ENCODE measurements at regions not wholly inside any gene's neighbourhood (a gene's known extent, or its start where the extent isn't known, plus 50 kb on each side); places are given as distances from the start of the nearest gene placed in this dataset.

- Histone ChIP-seq H2BK12ac (ENCODE audit: low read depth, low read length) (peak overlapping the region; percentile 77; the same call in 1 of the 2 replicates), H3K14ac (ENCODE audit: insufficient read length) (no peak overlapping the region), H3K36me3 (ENCODE audit: control insufficient read depth in 2 of 4, insufficient read depth in 4 of 4, low read length in 3 of 4) (no peaks in the 10 kb centered on the region), H3K4me3 (ENCODE audit: extremely low read depth in 1 of 4, insufficient read depth in 2 of 4, low read depth in 3 of 4, low read length in 4 of 4) (no peak overlapping the region), H3K23me2 (ENCODE audit: low read depth, low read length) (no peaks in the 10 kb centered on the region), H2BK120ac (replicated peaks; ENCODE audit: low read depth, low read length) (peak overlapping the region; percentile 24), H3K9me3 (ENCODE audit: insufficient read depth in 2 of 2, low read depth in 1 of 2, low read length in 1 of 2) (no peaks in the 10 kb centered on the region), H3K79me1 (ENCODE audit: low read depth, low read length) (no peaks in the 10 kb centered on the region), H3K79me2 (ENCODE audit: control insufficient read depth in 1 of 2, insufficient read depth in 2 of 2, low read length in 2 of 2) (no peaks in the 10 kb centered on the region), H4K8ac (ENCODE audit: extremely low read depth, insufficient read depth, low read length) (no peak overlapping the region), H3K27me3 (replicated peaks in 1 of 4; ENCODE audit: control insufficient read depth in 3 of 4, extremely low read depth in 1 of 4, insufficient read depth in 3 of 4, low read length in 3 of 4) (no peaks in the 10 kb centered on the region), H3K9ac (replicated peaks in 1 of 4; ENCODE audit: extremely low read depth in 1 of 4, low read depth in 3 of 4, low read length in 3 of 4) (no peak overlapping the region), H4K20me1 (replicated peaks in 1 of 2; ENCODE audit: control insufficient read depth in 1 of 2, insufficient read depth in 2 of 2, low read length in 2 of 2) (no peaks in the 10 kb centered on the region), H4K91ac (replicated peaks; ENCODE audit: insufficient read length, low read length) (peak overlapping the region; percentile 42), H3K23ac (ENCODE audit: insufficient read length) (no peak overlapping the region), H2BK15ac (ENCODE audit: low read length) (peak overlapping the region; percentile 48; the same call in 1 of the 2 replicates), H4K5ac (ENCODE audit: insufficient read length, low read depth, low read length) (no peak overlapping the region), H3K4ac (replicated peaks; ENCODE audit: insufficient read length, low read depth, low read length) (peak overlapping the region; percentile 78), H3K4me1 (replicated peaks in 1 of 4; ENCODE audit: control insufficient read depth in 3 of 4, insufficient read depth in 4 of 4, low read length in 3 of 4) (peaks cover 1 to 8% (median 5%) of the 10 kb centered on the region in 4 experiments; a peak in 6 of 7 replicates), H3K4me2 (ENCODE audit: insufficient read depth in 1 of 2, low read depth in 2 of 2, low read length in 2 of 2) (no peak overlapping the region), H3K56ac (replicated peaks; ENCODE audit: insufficient read length, low read depth, low read length) (no peak overlapping the region), H3K27ac (ENCODE audit: low read depth, low read length) (no peak overlapping the region), H2BK5ac (ENCODE audit: low read depth, low read length) (no peak overlapping the region), H2BK20ac (ENCODE audit: low read length) (0 out of 2 replicates have a peak overlapping the region, but pooled peaks have one; percentile 55), H2AK5ac (ENCODE audit: low read depth, low read length) (no peak overlapping the region), H3K18ac (ENCODE audit: extremely low read depth, low read length) (no peak overlapping the region), H2AFZ (ENCODE audit: low read length) (peak overlapping the region; percentile 43; the same call in 1 of the 2 replicates)
- ChIA-PET POLR2A (ENCODE audit: partially characterized antibody) (no interaction called here), CTCF (ENCODE audit: partially characterized antibody) (no interaction called here)
- FAIRE-seq, result no peak
- WGBS, 2 experiments (ENCODE audit: extremely low coverage in 1 of 2, insufficient coverage in 1 of 2, insufficient read length in 1 of 2, insufficient replicate concordance in 2 of 2, low coverage in 1 of 2, low lambda C conversion rate in 2 of 2, missing lambda C conversion rate in 1 of 2), result 63% methylated on average over 2 of the region's 2 CpGs; no CpG with 5 or more reads in 1 of the 2 experiments
- DNase-seq (ENCODE audit: low read depth in 1 of 2, low spot score in 2 of 2), result no peak
- TF ChIP-seq TEAD4 (IDR thresholded peaks at IDR 0.05; ENCODE audit: low read depth, low read length) (no peak), MAFK (IDR thresholded peaks at IDR 0.05; ENCODE audit: low read depth, low read length) (peak; percentile 60), SP4 (IDR thresholded peaks at IDR 0.05; ENCODE audit: low read length) (no peak), BACH1 (IDR thresholded peaks at IDR 0.05; ENCODE audit: low read length) (peak; percentile 84), CTBP2 (IDR thresholded peaks at IDR 0.05; ENCODE audit: borderline replicate concordance, insufficient read depth, insufficient read length, low read length) (no peak), CHD2 (IDR thresholded peaks at IDR 0.05; ENCODE audit: low read length) (no peak)
- TF ChIP-seq, protein P1, sequence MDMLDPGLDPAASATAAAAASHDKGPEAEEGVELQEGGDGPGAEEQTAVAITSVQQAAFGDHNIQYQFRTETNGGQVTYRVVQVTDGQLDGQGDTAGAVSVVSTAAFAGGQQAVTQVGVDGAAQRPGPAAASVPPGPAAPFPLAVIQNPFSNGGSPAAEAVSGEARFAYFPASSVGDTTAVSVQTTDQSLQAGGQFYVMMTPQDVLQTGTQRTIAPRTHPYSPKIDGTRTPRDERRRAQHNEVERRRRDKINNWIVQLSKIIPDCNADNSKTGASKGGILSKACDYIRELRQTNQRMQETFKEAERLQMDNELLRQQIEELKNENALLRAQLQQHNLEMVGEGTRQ (IDR thresholded peaks at IDR 0.05; ENCODE audit: low read length), result no peak
Observed at GRCh38 chr18:40902436-40902835, 1052.6 kb upstream of the PIK3C3 start.

Measured in H1 (cell line).